Gastrocnemius medialis (tissue), 4 donors: ENCODE measurements at regions not wholly inside any gene's neighbourhood (a gene's known extent, or its start where the extent isn't known, plus 50 kb on each side); places are given as distances from the start of the nearest gene placed in this dataset.

Experiments
- ATAC-seq, 2 donors: fragments of 150-250 bp; one replicate each; pipeline ENCODE4 v1.9.1; 2016
- DNase-seq, 2 donors: peaks; one replicate each; pipeline ENCODE4 v3.0.0-alpha.2; 2019
- H3K27ac ChIP-seq, 4 donors: fragments of 200-600 bp; sonication (generic); 1 replicate in 1 of 4; 2 replicates in 3 of 4; pipeline ENCODE4 v1.5.1; 2016 to 2018; ENCODE audit warnings: mild to moderate bottlenecking in 2 of 4, moderate library complexity in 1 of 4
- H3K27me3 ChIP-seq, 3 donors: fragments of 200-600 bp; sonication (generic) in 2 of 3; 1 replicate in 1 of 3; 2 replicates in 2 of 3; pipeline versions ENCODE4 v1.5.1 to v1.6.0; 2016 to 2019; ENCODE audit warnings: mild to moderate bottlenecking in 1 of 3, moderate library complexity in 1 of 3
- H3K36me3 ChIP-seq, 2 donors: fragments of 200-600 bp; sonication (generic) in 1 of 2; one replicate each; pipeline ENCODE4 v1.5.1; 2017 to 2018
- H3K4me1 ChIP-seq, 2 donors: fragments of 200-600 bp; sonication (generic) in 1 of 2; one replicate each; pipeline ENCODE4 v1.5.1; 2016 to 2017; ENCODE audit warnings: mild to moderate bottlenecking in 2 of 2
- H3K4me3 ChIP-seq, 4 donors: fragments of 200-600 bp; sonication (generic) in 3 of 4; 1 replicate in 1 of 4; 2 replicates in 3 of 4; pipeline ENCODE4 v1.5.1; 2016 to 2019; ENCODE audit warnings: mild to moderate bottlenecking in 2 of 4
- H3K9me3 ChIP-seq, 3 donors: fragments of 200-600 bp; sonication (generic) in 2 of 3; 1 replicate in 1 of 3; 2 replicates in 2 of 3; pipeline ENCODE4 v1.5.1; 2016 to 2019
- CTCF ChIP-seq, 5 experiments: fragments of 450-650 bp in 3 of 5; fragments of 200-600 bp in 2 of 5; sonication (generic) in 2 of 5; IDR thresholded peaks in 4 of 5; conservative IDR thresholded peaks in 1 of 5; 1 replicate in 4 of 5; 2 replicates in 1 of 5; pipeline ENCODE4 v1.5.1; 2016 to 2019; ENCODE audit warnings: antibody characterized with exemption in 5 of 5, mild to moderate bottlenecking in 3 of 5, moderate library complexity in 3 of 5
- POLR2A ChIP-seq, 2 donors: fragments of 450-650 bp; IDR thresholded peaks; one replicate each; pipeline ENCODE4 v1.6.1; 2017; ENCODE audit warnings: antibody characterized with exemption in 2 of 2, mild to moderate bottlenecking in 2 of 2, moderate library complexity in 2 of 2
- in situ Hi-C, 4 donors: fragments of 200-750 bp; cut with MboI; loops; one replicate each; pipeline versions ENCODE4 v1.15.0 to v1.8.0; 2017; ENCODE audit warnings: low sequenced_read_pairs in 4 of 4
- intact Hi-C: fragments of 100-400 bp; cut with DNase I; formaldehyde crosslinking; loops from one replicate; pipeline ENCODE4 v1.15.1; 2023; ENCODE audit warnings: low total_unique reads

GRCh38 chr20:6235510-6235909 lies 112.7 kb upstream of the FERMT1 start:
- ATAC-seq, result no peak
- Histone ChIP-seq H3K36me3 (no peaks in the 10 kb centered on the region), H3K27me3 (no peaks in the 10 kb centered on the region), H3K4me1 (no peaks in the 10 kb centered on the region), H3K4me3 (no peak overlapping the region), H3K9me3 (no peaks in the 10 kb centered on the region), H3K27ac (no peak overlapping the region)
- intact Hi-C loops, result no loop called here
- no peak for TF ChIP-seq POLR2A (IDR thresholded peaks at IDR 0.05)
- TF ChIP-seq CTCF (IDR thresholded peaks at IDR 0.05 in 4 of 5, conservative IDR thresholded peaks at IDR 0.05 in 1 of 5), result no peak
- in situ Hi-C loops, result no loop called here
- no peak for DNase-seq

GRCh38 chr20:6232436-6232835 lies 109.6 kb upstream of the FERMT1 start:
- Histone ChIP-seq H3K9me3 (no peaks in the 10 kb centered on the region), H3K36me3 (no peaks in the 10 kb centered on the region), H3K4me1 (no peaks in the 10 kb centered on the region), H3K4me3 (no peak overlapping the region), H3K27ac (no peak overlapping the region), H3K27me3 (no peaks in the 10 kb centered on the region)
- in situ Hi-C loops (no loop called here), intact Hi-C loops (no loop called here)
- ATAC-seq, result no peak
- TF ChIP-seq CTCF (IDR thresholded peaks at IDR 0.05 in 4 of 5, conservative IDR thresholded peaks at IDR 0.05 in 1 of 5) (no peak), POLR2A (IDR thresholded peaks at IDR 0.05) (no peak)
- no peak for DNase-seq

GRCh38 chr20:6231556-6231955 lies 108.7 kb upstream of the FERMT1 start:
- Histone ChIP-seq H3K4me1 (no peaks in the 10 kb centered on the region), H3K9me3 (no peaks in the 10 kb centered on the region), H3K27ac (no peak overlapping the region), H3K27me3 (no peaks in the 10 kb centered on the region), H3K36me3 (no peaks in the 10 kb centered on the region), H3K4me3 (no peak overlapping the region)
- no peak for DNase-seq
- intact Hi-C loops (no loop called here), in situ Hi-C loops (no loop called here)
- TF ChIP-seq CTCF (IDR thresholded peaks at IDR 0.05 in 4 of 5, conservative IDR thresholded peaks at IDR 0.05 in 1 of 5), result no peak
- TF ChIP-seq POLR2A (IDR thresholded peaks at IDR 0.05), result no peak
- ATAC-seq, result no peak

GRCh38 chr20:6228302-6228843 lies 105.5 kb upstream of the FERMT1 start:
- Histone ChIP-seq H3K4me1 (no peaks in the 10 kb centered on the region), H3K9me3 (peaks cover 0 to 4% (median 0%) of the 10 kb centered on the region in 3 donors), H3K4me3 (no peak overlapping the region), H3K36me3 (no peaks in the 10 kb centered on the region), H3K27me3 (no peaks in the 10 kb centered on the region), H3K27ac (no peak overlapping the region)
- TF ChIP-seq POLR2A (IDR thresholded peaks at IDR 0.05) (no peak), CTCF (IDR thresholded peaks at IDR 0.05 in 4 of 5, conservative IDR thresholded peaks at IDR 0.05 in 1 of 5) (no peak)
- in situ Hi-C loops, result no loop called here
- ATAC-seq (no peak), DNase-seq (no peak)
- intact Hi-C loops, result no loop called here

GRCh38 chr20:6213311-6213710 lies 90.5 kb upstream of the FERMT1 start:
- TF ChIP-seq POLR2A (IDR thresholded peaks at IDR 0.05), result no peak
- TF ChIP-seq CTCF (IDR thresholded peaks at IDR 0.05 in 4 of 5, conservative IDR thresholded peaks at IDR 0.05 in 1 of 5), result no peak
- intact Hi-C loops, result no loop called here
- ATAC-seq, result no peak
- Histone ChIP-seq H3K36me3 (no peaks in the 10 kb centered on the region), H3K4me1 (no peaks in the 10 kb centered on the region), H3K4me3 (no peak overlapping the region), H3K27ac (no peak overlapping the region), H3K27me3 (no peaks in the 10 kb centered on the region), H3K9me3 (no peaks in the 10 kb centered on the region)
- in situ Hi-C loops, result no loop called here
- no peak for DNase-seq
